Stimulated activated CD8-positive, alpha-beta memory T cell treated with anti-CD3 and anti-CD28 coated beads, Interleukin-15, amount 100 ng/mL, for 4 hours (primary cell): ENCODE measurements at regions not wholly inside any gene's neighbourhood (a gene's known extent, or its start where the extent isn't known, plus 50 kb on each side); places are given as distances from the start of the nearest gene placed in this dataset.

Source experiments
- DNase-seq, 2 donors: peaks; one replicate each; pipeline ENCODE4 v3.0.0-alpha.2; 2020; ENCODE audit warnings: low read depth in 2 of 2

DNA sequence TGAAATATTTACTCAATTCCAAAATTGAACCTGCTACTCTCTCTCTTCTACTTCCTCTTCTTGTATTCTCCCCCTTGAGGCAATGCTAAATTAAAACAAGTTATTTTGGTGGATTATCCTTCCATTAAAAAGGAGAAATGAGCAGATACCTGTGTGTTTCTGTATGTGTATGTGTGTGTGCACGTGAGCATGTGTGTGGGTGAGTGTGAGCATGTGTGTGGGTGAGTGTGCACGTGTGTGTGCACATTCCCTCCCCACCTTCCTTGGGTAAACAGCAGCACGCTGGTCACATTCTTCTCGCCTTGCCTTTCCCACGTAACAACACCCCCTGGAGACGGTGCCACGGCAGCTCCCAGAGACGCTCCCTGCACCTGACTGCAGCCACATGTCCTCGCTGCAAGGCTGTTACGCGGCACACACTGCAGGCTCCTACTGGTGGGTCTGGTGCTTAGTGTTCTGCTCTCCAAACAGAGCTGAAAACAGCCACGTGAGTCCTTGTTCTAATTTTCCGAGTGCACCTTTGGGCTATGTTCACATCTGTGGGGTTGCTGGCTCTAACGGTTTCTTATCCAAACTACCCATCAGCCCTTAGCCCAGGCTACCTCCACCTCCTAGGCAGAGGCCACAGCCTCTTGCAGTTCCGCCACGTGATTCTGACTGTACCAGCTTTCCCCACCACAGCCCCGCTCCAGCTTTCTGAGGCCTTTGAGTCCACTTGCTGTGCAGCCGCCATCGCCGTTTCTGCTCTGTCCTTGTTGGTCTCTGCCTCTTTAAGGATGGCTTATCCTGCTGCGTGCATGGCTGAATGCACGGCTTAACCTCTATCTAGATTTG is 123.4 kb downstream of the CTTN start:
- no peak for DNase-seq

DNA sequence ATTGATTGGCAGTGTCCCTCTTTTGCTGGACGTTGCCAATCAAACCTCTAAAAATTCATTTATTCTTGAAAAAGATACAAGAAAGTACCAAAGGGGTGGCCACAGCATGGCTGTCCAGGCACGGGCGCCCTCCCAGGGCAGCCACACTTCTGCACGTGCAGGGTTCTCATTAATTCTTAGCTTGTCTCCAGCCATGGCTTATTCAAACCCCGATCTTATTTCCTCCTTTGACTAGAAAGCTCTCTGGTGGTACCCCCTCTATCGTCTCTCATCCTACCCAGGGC is 123.9 kb downstream of the CTTN start:
- no peak for DNase-seq

- DNase-seq, result no peak
Measured at GRCh38 chr11:70522593-70523311, 124.4 kb downstream of the CTTN start.

GRCh38 chr11:70523384-70524095 is 125.2 kb downstream of the CTTN start:
- no peak for DNase-seq

DNA sequence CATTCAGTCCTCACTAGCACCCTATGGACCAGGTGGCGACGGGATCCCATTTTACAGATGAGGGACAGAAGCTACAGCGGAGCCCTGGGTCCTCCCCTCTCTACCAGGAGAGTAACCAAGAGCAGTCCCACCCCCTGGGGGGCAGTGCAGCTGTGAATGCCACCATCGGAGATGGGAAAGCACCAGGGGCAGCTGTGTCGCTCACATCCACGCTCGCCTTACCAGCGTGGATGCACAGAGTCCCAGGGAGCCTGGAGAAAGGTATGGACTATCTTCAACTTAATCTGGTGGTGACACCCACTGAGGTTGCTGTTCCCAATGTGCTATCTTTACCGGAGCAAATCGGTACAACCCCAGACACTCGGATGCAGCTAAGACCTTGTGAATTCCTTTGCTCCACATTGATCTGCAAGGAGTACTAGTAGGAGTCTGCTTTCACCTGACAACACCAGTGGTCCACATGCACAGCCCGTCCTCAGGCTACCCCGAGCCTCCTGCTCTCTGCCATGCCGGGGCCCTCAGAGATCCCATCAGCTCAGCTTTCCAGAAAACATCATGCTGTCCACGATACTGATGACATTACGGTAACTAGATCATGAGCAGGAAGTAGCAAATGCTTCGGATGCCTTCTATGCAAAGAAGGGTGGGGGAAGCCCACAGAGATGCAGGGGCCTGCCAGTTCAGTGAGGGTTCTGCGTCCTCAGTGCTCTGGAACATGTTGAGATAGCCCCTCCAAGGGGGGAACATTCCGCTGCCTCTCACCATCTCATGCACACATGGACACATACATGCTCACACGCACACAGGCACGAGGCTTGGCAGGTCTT is 126.0 kb downstream of the CTTN start:
- DNase-seq, result no peak

DNA sequence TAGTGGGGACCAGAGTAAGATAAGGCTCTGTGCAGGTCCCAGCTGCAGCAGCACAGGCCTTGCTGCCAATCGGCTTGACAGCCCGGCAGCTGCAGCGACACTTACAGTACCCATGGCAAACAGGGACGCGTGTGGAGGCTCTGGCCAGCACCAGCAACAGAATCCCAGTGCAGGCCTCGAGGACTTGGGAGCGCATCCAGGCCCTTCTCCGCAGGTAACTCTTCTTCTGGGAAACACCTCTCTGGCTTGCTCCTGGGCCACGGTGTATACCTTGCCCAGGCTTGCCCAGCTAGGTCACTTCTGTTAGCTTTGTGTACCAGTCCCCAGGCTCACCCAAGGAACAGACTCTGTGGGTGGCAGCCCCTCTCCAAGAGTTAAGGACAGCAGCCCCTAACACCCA is 126.7 kb downstream of the CTTN start:
- no peak for DNase-seq

DNA sequence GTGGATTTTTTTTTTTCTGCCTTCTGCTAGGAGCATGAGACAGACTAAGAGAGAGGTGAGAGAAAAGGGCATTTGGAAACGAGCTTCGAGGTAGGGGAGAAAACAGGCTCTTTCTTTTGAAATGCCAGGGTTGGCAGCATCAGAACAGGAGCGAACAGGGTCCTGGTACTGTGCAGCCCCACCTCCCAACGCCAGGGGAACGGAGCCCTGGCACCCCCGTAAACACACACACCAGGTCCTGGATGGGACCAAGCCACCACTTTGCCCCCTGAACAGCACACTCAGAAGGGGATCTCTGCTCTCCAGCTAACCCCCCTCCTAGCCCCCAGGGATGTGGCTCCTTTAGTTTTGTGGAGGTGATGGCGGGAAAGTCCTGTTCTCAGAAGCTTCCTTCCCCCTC is 127.1 kb downstream of the CTTN start:
- DNase-seq, result no peak

GRCh38 chr11:70526116-70527045 is 128.1 kb downstream of the CTTN start:
- DNase-seq, result no peak

- no peak for DNase-seq
Measured at GRCh38 chr11:70527046-70527395, 128.7 kb downstream of the CTTN start.

DNA sequence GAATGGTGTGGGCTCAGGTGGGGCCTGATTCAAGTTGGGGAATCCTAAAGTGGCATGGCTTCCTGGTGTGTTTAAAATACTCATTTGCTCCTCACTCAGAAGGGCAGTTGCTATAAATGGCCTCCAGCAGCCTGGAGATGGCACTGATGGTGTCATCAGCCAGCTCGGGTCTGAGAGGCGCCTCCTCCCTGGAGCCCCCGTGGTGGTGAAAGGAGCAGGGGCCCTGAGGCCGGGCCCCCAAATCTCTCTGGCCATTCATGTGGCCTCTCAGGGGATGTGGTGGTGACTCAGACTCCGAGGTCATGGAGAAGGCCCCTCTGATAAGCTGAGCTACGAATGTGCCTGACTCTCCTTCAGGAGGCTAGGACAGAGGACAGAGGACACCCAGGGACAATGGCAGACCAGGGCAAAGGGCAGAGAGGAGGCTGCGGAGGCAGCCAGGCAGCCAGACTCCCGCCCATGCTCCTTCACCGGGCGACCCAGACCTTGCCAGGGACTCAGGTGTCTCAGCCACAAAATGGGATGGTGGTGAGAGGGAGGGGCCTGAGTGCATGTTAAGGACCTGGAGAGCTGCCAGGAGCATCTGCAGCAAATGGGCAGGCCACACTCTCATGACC is 129.2 kb downstream of the CTTN start:
- DNase-seq, result no peak

- no peak for DNase-seq
Measured at GRCh38 chr11:70528046-70528793, 129.9 kb downstream of the CTTN start.

DNA sequence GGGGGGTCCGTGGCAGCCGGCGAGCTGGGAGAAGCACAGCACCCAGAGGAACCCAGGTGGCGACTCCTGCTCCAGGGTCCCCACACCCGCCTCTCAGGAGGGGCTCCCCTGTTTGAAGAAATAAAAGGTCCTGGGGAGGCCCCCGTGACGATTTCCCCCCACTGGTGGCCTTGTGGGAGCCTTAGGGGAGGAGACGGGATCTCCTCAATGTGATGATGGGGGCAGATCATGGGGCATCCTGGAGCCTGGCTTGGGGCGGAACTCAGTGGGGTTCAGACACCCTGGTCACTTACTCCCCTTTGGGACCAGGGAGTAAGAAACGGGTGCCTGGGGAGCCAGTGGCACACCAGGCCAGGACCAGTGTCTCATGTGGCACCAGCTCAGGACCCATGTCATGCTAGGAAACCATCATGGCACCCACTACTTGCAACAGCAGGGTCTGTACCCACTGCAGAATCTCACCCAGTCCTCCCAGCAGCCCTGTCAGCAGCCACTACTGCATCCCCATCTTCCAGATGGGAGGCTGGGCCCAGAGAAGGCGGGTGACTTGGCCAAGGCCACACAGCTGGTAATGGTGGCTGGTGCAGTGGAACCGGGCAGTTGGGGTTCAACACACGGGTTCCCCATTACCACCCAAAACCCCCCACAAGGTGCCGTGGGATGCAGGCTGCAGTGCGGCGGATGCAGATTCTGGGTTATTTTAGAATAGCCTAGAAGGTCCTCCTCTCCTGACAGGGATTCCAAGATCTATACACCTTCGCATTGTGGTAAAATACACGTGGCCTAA is 130.7 kb downstream of the CTTN start:
- DNase-seq, result no peak

GRCh38 chr11:70530010-70530409 is 131.7 kb downstream of the CTTN start:
- no peak for DNase-seq

GRCh38 chr11:70530629-70531185 is 132.4 kb downstream of the CTTN start:
- no peak for DNase-seq

DNA sequence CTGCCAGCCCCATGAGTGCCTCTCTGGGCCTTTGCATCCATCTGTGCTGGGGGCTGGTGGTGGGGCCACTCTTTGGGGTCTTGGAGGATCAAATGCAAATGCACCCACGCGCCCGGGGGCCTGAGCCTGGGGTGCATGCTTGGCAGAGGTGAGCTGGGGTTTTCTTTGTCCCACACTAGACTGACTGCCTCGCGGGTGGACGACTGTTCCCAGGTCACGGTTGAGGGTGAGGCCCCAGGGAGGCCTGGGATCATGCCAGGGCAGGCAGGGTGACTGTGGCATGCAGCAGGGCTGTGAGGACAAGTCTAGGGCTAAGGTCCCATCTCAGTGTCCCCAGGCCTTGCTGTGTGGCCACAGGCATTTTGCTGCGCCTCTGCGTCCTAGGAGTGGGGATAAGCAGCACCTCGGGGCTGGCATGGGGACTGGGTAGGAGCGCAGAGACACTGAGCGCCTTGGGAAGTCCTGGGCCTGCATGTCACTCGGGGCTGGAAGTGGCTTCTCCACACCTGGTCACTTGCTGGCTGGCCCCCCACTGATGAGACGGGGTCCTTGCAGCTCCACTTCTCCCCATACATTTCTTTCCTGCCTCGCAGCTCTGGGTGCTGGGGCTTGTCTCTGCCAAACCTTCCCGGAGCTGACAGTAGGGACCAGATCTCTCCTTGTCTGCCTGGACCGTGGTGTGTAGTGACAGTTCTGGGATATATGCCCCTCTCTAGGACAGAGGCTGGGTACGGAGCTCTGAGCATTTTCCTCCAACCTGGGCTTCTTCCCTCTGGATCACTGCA is 133.1 kb downstream of the CTTN start:
- DNase-seq, result no peak

GRCh38 chr11:70532066-70532440 is 133.7 kb downstream of the CTTN start:
- DNase-seq, result no peak

DNA sequence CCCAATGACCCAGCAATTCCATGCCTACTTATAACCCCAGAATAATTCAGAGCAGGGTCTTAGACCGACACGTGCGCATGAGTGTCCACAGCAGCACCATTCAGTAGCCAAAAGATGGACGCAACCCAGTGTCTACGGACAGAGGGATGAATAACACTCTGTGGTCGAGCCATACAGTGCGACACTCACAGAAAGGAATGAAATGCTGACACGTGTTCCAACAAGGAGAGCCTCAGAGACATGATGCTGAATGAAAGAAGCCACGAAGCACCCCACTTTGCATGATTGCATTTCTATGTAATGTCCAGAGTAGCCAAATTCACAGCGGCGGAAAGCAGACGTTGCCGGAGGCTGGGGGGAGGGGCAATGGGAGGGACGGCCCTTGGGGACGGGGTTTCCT is 134.4 kb downstream of the CTTN start:
- DNase-seq, result no peak
